H4 (cell line): ENCODE measurements at regions not wholly inside any gene's neighbourhood (a gene's known extent, or its start where the extent isn't known, plus 50 kb on each side); places are given as distances from the start of the nearest gene placed in this dataset.

ENCODE experiments used
- DNase-seq: peaks from one replicate; pipeline ENCODE4 v3.0.0-alpha.2; 2015; ENCODE audit warnings: low spot score

DNA sequence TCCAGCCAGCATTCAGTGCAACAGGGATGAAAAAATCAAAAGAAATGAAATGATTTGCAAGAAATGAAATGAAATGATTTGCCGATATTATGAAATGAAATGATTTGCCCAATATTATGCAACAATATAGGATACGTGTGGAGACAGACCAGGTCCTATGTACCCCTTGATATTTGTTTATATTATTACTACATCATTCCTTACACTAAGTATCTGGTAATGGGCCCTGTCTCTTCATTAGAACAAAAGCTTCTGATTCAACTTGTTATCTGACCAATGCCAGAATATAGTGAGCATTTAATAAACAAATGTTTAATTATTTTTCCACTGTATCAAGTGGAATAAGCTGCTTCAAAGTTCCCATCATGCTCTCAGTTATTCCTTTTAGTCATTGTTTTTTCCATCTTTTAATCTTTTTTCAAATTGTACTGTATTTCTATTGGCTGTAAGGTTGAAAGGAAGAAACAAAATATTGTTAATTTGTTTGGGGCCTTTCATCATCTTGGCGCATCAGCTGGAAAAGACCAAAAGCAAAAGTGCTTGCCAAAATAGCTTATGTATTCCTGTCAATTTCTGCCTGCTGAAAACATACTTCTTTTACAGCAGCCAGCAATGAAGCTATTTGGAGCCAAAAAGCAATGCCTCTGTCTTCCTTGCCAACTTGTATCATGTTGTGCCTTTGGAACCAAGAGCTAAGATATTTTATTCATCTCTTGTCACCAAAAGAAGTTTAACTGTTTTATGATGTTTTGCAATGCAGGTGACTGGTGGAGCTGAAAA lies 2314.9 kb downstream of the LRRC4C start:
- no peak for DNase-seq

DNA sequence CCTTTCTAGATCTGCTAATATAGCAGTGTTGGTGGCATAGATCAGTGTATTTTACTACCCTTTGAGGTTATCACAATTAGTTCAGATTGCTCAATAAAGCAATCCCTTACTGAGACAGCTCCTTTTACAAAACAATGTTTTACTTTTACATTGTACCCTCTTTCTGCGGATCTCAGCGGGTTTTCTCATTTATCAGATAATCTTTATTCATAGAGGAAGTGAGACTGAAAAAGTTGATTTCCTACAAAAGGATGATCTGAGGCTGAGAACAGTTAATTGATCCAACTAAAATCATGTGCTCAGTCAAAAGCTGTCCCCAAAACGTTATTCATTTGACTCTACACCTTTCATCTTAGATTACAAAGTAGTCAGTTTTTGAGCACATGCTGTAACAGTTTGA lies 2319.9 kb downstream of the LRRC4C start:
- no peak for DNase-seq

DNA sequence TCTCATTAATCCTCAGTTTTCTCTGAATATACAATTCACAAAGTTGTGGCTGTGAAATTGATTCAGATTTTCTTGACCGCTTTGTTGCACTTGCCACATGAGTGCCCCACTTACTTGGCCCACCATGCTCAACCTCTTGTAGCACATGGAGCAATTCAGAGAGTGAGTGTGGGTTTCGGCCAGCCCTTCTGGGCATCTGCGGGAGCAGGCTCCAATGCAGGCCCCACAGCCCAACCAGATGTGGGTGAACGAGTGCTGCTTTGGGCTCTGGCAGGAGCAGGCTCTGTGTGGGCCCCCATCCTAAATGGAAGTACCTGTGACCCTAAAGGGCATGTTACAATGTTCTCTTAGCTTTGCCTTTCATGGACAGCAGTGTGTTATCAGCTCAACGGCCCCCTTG lies 2338.6 kb downstream of the LRRC4C start:
- DNase-seq, result no peak

DNA sequence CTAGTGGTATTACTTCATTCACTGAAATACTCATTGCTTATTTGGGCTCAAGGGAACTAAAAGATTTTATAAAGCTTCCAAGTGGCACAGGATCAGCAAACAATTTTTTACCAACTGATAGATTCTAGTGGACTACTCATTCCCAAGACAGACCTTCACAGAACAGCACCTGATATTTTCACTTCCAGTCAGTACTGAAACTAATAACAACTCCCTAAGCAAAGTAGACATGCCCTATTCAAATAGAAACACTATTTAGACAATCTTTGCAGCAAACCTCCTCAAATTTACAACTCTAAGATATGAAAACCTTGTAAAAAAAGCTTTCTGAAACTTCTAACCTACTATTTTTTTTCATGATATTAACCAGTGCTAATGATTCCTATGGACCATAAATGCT lies 2345.8 kb downstream of the LRRC4C start:
- no peak for DNase-seq

DNA sequence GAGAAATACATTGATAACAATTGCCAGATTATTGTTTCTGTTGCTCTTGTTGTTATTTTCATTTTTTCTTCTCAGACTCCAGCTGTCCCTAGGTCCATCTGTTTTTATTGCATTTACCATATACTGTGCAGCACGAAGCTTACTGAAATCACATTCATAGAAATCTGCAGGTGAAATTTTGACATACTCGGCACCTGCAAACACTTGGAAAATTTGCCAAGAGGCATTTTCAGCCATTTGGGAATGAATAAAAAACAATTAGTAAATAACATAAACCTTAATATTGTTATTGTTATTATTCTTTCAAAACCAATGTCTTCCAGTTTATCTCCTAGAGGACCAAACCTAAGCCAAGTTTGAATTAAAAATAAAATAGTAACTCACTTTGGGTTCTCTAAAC lies 2357.2 kb downstream of the LRRC4C start:
- no peak for DNase-seq

DNA sequence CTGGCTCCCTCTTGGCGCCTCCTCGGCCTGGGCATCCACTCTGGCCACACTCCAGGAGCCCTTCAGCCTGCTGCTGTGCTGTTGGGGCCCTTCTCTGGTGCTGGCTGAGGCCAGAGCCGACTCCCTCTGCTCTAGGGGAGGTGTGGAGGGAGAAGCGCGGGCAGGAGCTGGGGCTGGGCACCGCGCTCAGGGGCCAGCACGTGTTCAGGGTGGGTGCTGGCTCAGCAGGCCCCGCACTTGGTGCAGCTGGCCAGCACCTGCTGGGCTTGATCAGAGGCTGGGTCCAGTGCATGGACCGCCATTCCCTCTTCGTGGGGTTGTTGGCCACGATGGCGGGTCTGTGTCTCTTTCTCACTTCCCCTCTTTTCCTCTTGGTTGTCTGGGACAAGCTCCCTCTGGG lies 2381.0 kb downstream of the LRRC4C start:
- DNase-seq, result no peak

DNA sequence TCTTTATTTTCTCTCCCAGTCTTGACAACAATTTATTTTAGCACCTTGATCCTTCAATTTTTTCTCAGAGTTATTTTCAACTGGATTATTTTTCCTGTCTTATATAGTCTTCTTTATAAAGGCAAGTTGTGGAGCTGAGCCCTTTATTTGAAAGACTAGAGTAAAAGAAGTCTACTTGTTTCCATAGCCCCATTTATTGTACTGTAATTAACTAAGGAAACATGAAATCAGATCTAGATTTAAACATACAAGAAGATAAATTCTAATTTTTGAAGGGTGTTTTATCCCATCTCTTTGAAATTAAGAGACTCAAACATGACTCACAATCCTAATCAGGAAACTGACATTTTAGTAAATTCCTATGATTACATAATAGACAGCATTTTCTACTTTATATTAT lies 2421.8 kb downstream of the LRRC4C start:
- no peak for DNase-seq

DNA sequence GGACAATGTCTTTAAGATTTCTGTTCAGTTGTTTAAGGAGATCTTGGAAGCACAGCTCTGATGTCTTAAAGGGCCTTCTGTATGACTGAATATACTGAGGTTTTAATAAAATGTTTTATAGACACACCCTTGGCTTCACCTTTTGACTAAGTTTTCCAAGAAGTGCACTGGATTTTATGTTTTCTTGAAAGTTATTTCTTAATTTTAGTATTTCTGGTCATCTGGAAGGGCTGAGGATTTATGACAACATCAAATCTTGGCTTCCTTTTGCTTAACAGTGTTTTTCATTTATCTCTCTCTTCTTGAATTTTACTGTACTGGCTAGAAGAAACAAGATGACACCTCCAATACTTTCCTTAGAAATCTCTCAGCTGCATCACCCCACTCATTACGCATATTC lies 2423.4 kb downstream of the LRRC4C start:
- DNase-seq, result no peak

DNA sequence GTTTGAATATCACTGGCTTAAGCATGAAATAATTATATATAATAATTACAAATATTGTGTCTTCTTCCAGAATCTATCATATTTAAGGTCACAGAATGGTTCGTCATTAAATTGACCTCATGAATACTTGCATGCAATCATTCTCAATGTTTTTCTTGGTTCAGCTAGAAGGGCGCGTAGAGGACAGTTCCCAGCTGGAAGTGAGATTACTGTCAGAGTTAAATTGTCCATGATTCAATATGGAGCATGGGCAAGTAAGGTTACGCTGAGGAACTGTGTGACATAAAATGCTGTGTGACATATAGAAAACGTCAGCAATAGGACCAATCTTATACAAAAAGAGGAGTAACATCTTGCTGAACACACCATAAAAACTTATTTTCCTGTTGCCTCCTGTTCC lies 2423.5 kb upstream of the RAG2 start:
- no peak for DNase-seq

DNA sequence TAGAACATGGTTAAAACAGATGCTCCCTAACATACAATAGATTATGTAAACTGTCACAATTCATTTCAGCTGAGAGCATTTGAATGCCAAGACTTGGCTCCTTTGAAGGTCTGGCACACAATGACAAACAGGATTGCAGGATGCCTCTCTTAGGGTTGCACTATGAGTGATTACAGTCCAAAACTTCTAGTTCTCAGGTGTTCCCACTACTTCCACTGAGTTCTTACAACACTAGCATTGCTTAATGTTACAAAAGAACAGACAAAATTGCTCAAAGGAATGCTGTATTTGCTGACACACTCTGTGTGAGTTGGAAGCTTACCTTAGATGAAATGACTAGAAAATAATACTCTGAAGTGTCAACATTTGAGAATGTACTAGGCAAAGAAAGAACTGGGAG lies 2413.8 kb upstream of the RAG2 start:
- DNase-seq, result no peak

DNA sequence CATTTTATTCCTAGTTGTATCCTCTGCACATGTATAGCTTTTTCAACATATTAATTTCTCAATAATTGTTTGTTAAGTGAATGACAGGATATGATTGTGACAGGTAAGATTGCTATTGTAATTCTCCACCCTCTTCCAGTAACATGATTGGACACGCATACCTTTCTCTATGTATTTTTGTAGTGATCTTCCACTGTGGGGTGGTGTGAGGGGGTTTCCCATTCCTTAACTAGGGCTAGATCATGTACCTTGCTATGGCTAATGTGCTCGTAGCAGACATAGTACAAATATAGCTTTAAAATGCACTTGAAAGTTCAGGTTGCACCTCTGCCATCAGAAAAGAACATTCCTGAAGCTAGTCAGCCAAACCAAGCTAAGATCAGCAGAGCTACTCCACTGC lies 2392.8 kb upstream of the RAG2 start:
- DNase-seq, result no peak

DNA sequence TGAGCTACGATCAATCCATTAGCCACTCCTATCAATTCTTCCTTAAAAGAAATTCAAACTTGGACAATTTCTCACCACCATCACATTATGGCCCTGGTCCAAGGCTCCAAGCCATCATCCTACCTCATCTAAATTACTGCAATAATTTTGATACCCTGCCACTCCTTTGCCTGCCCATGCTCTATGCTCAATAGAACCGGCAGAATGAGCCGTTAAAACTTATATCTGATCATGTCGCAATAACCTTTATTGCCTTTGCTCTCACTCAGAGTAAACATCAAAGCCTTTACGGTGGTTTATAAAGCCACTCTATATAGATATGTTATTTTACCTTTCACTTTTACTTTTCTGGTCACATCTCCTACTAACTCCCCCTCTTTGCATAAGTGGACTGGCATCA lies 2392.1 kb upstream of the RAG2 start:
- DNase-seq, result no peak

DNA sequence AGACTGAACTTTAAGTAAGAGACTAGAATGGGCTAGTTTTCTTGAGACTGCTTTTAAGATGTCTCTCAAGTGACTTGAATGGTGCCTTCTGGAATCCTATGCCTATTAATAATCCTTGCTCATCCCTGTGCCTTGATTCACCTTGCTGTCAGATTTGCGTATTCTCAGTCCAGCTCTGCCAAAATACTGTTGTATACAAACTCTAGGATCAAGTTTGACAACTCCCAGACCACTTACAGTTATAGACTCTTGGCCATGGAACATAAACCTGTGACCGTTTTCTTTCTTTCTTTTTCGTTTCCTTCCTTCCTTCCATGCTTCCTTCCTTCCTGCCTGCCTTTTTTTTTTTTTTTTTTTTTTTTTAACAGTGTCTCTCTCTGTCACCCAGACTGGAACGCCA lies 2390.9 kb upstream of the RAG2 start:
- no peak for DNase-seq

DNA sequence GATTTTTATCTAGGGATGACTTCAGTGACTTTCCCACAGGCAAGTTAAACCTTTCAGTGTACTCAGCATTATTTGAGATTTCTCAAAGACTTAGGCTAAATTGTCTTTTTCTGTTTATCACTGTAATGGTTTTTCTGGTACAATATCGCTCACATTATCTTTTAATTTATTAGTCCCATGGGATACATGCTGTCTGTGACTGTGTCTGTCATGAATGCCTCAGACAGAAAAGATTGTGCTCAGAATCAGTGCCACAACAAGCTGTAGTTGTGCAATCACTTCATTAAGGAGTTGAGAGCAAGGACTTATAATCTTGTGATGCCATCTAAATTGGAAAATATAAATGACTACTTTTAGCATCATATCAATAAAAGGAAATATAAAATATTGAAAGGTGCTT lies 2374.2 kb upstream of the RAG2 start:
- DNase-seq, result no peak

DNA sequence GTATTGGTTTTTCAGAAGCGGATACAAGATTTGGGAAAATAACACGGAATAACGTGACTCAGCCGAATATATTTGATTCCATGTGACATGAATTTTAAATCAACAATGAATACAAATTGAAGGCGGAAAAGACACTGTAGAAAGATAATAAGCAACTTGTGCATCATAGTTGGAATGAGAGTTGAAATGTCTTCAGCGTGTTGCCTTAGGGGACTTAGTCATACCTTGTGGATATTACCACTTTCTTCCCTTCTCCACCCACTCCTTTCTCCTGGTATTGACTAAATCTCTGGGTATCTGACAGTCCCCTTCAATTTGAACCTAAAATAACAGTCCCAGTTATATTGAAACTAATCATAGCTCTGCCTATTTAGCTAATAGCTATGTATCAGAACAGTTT lies 2373.1 kb upstream of the RAG2 start:
- peak; percentile 31 for DNase-seq

DNA sequence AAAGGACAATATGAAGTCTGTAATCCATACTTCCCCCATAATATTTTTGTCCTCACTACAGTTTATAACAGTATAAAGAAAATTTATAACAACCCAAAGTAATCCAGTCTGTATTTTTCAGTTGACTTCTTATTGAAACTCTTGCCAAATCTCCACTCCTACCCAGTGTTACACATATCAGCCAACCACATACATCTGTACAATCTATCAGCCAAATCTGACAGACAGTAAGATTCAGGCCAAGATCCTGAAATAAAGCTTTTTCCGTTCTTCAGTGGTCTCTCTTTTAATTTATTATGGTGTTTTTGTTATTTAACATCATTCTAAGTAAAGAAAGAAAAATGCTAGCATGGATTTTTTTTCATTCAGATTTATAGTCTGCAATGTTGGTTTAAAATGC lies 2370.9 kb upstream of the RAG2 start:
- DNase-seq, result no peak

DNA sequence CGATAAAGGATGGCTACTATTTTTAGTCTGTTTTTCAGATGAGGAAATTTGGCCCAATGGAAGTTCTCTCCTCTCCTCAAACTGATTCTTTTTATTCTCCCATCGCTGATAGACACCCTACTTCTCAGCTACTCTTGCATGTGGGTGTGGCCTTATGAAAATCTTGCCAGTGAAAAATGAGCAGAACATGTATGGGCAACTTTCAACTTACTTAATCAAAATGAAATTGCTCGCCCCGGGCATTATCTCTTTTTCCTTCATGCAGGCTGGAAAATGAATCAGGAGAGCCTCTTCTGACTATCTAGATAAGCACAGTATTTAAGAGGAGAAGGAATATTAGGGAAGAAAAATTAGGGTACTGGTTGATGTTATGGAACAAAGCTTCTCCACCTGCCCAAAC lies 2354.7 kb upstream of the RAG2 start:
- DNase-seq, result no peak

DNA sequence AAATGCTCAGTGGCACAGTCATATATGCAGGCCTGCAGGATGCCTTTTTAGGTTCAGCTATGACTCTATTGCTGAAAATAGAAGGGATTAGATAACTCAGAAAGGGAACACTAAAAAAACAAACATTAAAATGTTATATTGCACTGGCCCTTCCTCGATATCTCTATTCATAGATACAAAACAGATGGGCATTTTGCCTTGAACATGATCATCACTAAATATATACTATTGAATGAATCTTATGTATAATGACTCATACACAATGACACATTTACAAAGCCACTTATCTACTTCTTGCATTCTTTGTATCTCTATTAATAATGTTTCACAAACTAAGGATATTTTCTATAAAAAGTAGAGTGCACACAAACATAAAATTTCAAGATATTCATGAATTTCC lies 2352.8 kb upstream of the RAG2 start:
- no peak for DNase-seq

DNA sequence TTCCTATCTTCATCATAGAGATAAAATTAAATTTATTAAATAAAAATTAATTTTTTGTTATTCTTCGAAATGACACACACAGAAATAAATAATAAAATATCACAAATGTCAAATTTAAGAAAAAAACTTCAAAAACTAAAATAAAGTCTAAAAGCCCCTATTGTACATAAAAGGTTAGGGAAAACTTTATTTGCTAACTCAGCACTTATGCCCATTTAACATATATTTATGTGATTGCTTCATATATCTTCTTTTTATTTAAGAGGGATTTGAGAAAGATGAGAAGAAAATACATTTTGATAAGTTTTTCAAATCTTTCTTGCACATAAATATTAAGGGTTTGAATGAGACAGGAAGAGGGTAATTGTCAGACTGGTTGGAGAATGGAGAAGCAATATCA lies 2350.4 kb upstream of the RAG2 start:
- DNase-seq, result no peak

DNA sequence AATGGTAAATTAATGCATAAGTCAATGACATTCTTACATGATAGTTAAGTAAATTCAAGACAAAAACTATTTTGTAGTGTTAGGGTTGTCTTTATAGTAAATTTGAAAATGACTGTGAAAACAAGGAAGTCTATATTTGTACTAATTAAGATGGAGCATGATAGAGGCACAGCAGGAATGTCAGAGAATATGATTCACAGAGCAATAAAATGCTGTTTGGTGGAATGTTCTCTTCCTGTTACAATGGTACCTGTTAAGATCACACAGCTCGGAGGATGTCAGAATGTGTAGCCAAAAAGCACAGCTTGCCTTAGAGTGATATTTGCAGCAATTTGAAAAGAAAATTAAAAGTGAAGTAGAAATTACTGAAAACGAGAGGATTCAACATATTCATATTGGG lies 2339.7 kb upstream of the RAG2 start:
- DNase-seq, result no peak

DNA sequence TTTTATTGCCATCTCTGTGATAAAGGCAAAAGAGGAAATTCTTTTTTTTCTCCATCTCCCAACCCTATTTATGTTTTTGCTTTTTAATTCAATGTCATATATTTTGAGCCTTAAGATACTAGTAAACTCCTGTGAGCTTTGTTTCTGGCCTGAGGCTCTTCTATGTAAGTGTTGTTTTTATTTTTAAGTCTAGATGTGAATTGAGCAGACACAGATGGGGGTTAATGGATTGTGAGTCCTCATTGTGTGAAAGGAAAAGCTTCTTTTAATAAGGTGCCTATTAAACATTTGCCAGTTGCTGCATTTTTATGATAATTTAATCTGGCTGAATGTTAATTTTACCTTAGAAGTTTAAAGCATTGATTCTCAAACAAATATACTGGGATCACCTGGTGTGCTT lies 2337.9 kb upstream of the RAG2 start:
- no peak for DNase-seq

DNA sequence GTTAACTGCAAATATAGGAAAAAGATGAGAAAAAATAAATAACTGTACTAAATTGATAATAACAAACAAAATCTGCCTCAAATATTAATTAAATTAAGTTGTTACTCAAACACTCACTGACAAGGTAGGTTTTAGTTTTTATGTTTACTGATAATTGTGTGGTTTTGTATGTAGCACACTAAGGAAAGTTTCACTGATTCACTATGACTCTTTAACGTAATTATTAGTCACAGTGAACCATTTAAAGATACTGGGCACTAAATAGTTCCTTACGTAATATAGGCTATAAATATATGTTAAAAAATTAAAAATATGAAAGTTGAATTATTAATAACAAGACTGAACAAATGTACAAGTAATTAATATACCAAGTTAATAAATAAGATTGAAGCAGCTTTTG lies 2330.0 kb upstream of the RAG2 start:
- DNase-seq, result no peak

DNA sequence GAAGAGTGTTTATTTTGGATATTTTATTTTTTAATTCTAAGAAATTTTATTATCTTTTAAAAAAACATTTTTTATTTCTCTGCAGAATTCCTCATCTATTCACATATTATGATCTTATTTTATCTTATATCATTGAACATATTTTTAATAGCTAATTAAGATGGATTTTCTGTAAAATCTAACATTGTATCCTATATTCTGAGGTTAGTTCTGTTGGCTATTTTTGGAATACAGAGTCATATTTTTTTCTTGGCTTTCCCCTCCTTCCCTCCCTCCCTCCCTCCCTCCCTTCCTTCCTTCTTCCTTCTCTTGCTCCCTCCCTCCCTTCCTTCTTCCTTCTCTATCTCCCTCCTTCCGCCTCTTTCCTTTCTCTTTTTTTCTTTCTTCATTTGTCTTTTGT lies 2326.6 kb upstream of the RAG2 start:
- DNase-seq, result no peak

DNA sequence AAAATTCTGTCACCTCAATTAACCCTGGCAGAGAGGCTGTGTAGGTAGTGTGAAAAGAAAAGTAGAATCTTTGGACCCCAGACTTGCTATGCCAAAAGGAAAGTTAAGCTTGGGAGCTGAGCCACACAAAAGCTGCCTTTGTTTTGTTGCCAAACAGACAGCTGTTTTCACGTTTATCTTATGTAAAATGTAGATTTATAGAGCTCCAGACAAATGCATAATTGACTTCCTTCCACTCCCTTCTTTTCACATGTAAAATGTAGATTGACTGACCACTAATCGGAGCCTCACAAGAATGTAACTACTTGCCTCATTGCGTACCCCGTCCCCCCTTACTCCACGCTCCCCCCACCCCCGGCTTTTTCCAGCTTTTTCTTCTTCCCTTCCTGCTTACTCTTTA lies 2302.2 kb upstream of the RAG2 start:
- no peak for DNase-seq
